GM19395 (cell line): ENCODE measurements at regions not wholly inside any gene's neighbourhood (a gene's known extent, or its start where the extent isn't known, plus 50 kb on each side); places are given as distances from the start of the nearest gene placed in this dataset.
"Not testable (repeated sequence)": the region's sequence is repeated elsewhere in the genome, so short reads cannot be mapped to it uniquely, and the experiment has no call there.

ENCODE experiments used
- ATAC-seq: cut with Tn5 transposase; IDR thresholded peaks from one replicate; pipeline ENCODE4 v1.9.1; 2021; ENCODE audit warnings: mild to moderate bottlenecking, moderate library complexity; ENCODE audit not compliant: unreplicated experiment

- no peak for ATAC-seq
These were observed 93.7 kb downstream of the TRIM43 start for GRCh38 chr2:95685513-95685912.

DNA sequence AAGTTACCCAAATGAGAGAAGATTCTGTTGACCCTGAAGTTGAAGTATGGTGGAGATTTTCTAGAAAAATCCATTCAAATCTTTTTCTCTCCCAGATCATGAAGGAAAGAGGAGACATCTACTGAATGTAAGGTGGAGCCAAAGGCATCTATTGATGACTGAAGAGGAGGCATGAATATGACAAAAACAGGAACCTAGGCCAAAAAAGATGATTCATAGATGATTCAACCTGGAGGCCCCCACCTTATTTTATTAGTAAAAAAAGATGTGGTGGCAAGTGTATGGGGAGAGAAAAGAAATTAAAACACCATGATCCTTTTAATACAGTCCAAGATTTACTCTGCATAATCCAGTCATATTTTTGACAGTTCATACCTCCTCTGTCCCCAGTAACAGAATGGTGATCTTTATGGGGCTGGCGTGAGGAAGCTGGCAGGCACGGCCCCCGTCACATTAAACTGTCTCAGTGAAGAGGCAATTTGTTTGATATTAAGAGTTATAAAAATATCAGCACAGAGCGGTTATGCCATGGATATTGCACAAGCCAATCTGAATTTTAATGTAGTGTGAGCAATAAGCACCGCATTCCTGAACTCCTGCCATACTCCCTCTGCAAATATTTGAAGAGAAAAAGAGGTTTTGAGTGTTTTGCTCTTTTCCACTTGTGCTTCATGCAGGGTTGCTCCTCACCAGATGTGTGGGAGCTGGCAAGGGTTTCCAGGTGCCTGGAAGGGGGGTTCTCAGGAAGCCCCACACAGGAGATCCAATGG is 94.4 kb downstream of the TRIM43 start:
- not testable (repeated sequence) for ATAC-seq

- not testable (repeated sequence) for ATAC-seq
These were observed 96.1 kb downstream of the TRIM43 start for GRCh38 chr2:95687852-95688251.

DNA sequence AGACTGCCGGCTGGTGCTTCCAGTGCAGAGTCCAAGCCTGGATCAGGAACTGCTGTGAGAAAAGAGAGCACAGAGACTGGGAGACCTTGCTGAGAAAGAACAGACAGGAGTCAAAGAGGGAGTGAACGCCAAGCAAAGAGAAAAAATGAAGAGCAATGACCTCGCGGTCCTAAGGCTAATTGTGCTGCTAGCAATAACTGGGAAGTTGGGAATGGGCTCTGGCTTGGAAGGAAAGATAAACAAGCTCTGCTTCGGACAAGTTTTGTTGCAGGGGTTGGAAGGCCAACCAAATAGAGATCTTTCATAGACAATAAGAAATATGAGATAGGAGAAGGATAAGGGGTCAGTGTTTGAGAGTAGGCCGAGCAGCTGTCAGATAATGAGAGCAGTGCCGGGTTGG is 99.4 kb downstream of the TRIM43 start:
- ATAC-seq: not testable (repeated sequence)

DNA sequence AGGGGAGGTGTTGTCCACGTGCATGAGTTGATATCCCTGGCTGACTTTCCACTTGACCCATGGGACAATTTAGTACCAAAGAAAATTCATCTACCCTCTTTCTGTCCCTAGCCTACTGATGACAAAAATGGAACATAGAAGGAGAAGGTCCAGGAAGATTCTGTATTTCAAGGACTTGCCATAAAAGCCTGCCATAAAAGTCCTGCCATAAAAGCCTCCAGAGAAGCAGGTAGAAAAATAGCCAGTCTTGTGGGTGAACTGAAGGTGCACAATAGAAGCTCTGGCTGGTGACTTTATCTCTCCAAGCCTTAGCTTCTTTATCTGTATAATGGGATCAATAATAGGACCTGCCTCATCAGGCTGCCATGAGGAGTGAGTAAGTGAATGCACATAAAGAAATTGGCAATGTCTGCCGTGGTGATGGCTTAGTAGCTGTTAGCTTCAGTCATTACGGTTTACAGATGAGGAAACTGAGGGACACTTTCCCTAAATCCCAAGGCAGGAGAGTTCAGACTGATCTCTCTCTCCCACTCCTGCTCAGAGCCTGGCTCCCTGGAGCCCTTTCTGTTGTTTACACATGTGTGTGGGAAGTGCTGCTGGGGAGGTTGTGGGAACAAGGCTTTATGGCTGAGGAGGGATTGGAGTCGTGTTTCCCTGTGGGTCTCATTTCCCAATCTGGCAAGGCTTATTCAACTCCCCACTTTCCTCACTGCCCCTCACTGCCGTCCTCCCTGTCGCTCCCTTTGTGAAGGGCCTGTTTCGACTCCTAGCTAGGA is 101.5 kb downstream of the TRIM43 start:
- not testable (repeated sequence) for ATAC-seq

DNA sequence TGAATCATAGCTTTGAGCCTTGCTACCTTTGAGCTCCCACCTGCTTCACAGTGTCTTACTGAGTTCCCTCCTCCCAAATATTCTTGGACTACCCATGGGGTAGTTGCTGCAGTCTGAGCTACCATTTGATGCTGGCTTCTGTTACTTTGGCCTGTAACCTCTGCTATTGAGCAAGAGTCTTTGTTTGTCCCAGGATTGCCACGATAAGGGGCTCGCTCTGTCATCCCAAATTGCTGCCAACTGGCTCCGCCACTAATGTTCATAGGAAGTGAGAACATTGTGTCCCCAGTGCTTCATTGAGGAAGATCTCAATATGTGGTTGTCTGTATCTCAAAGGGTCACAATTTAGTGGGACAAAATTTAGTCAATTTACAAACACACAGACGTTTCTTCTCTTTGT is 103.8 kb downstream of the TRIM43 start:
- no peak for ATAC-seq

- no peak for ATAC-seq
These were observed 106.3 kb downstream of the TRIM43 start for GRCh38 chr2:95698146-95698545.

- ATAC-seq: not testable (repeated sequence)
These were observed 107.7 kb downstream of the TRIM43 start for GRCh38 chr2:95699201-95700184.

GRCh38 chr2:95700519-95700918 is 108.7 kb downstream of the TRIM43 start:
- no peak for ATAC-seq

- no peak for ATAC-seq
These were observed 110.7 kb downstream of the TRIM43 start for GRCh38 chr2:95702471-95702870.

GRCh38 chr2:95707161-95707560 is 115.4 kb downstream of the TRIM43 start:
- not testable (repeated sequence) for ATAC-seq

- ATAC-seq: no peak
These were observed 116.0 kb downstream of the TRIM43 start for GRCh38 chr2:95707837-95708236.

DNA sequence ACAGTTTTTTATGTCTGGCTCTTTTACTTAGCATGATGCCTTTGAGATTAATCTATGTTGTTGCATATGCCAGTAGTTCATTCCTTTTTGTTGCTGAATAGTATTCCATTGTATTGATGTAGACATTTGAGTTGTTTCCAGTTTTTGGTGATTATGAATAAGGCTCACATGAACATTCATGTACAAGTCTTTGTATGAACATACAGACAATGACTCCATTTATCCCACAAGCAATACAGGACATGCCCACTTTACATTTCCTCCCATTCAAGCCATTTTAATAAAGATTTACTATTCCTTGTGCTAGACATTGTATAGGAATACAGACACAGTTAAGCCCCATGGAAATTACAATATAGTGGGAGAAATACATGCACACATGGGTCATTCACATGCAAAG is 118.0 kb downstream of the TRIM43 start:
- no peak for ATAC-seq

DNA sequence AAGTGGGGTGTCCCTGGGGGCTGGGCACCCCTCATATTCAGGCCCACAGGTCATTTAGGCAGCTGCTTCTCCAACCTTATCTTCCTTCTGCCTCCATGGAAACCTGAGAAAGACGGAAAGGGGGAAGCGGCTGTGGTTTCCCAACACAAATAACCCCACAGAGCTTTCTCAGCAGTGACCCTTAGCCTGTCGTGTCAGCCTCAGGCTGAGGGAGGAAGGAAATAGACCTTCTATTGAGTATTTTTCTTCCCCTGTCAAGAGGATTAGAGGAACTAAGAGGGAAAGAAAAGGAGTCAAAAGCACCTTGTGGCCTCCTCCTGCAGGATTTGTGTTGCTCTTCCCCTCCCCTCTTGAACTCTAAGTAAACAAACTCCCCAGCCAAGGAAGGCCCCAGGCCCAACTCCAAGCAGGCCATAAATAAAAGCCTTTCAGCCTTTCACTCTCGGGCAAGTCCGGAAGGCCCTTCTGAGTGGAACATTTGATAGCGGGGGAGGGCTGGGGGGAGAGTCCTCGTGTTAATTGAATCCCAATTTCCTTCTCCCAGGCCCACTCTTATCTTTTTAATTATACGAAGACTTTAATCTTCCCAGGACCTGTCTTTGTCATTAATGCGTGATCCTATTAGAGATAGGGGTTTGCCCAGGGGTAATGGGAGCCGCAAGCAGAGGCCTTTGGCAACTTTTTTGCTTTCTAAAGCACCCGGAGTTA is 121.8 kb downstream of the TRIM43 start:
- ATAC-seq: not testable (repeated sequence)

DNA sequence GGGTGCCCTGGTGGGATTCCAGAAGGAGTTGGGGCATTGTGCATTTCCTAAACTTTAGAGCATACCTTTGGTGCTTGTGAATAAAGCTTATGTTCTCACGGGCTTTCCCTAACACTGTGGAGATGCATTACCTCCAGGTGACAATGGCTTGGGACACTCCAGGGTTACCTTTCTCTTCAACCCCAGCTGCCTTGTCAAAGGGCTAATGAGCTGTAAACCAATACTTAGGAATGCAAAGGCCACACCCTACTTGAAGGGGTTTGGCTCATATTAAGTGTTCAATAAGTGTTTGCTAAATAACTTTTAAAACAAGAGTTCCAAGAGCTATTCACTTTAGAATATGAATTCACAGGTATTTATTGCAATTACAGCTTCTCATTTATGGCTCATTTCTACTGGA is 122.6 kb downstream of the TRIM43 start:
- not testable (repeated sequence) for ATAC-seq

DNA sequence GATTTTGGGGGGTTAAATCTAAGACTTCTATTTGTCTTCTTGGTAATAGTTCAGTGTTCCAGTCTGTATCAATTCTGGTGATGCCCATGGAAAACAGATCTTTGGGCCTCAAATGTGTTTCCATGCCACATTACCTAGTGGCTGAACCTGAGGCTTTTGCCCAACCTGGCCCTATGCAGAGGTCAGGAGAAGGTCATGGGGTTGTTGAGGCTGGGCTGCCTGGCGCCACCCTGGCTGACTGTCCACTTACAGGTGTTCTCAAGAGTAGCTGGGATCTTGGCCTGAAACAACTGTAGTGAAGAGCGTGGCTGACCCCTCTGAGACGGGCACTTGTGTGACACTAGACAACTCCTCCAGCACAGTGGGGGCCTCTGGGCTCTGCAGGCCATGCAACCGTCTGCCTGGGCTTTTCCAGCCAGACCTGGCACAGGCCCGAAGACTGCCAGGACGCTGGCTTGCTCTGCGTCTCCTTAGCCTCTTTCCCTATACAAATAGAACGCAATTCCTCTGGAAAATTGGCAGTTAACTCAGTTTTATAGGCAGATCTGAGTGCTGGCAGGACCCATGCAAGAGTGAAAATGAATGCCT is 127.8 kb downstream of the TRIM43 start:
- ATAC-seq: no peak

DNA sequence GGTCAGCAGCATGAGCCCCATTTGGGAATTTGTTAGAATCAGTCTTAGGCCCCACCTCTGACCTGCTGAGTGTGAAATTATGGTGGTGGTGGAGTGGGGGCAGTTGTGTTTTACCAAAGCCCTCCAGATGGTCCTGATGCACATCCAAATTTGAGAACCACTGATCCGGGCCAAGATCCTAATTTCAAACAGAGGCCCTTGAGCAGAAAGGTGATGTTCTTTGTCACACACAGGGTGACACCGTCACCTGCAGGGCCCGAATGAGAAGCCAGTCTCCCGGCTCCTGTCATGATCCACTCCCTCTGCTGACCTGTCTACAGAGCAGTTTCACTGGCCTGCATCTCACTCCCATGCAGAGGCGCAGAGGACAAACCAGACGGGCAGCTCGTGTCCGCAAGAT is 129.9 kb downstream of the TRIM43 start:
- no peak for ATAC-seq

DNA sequence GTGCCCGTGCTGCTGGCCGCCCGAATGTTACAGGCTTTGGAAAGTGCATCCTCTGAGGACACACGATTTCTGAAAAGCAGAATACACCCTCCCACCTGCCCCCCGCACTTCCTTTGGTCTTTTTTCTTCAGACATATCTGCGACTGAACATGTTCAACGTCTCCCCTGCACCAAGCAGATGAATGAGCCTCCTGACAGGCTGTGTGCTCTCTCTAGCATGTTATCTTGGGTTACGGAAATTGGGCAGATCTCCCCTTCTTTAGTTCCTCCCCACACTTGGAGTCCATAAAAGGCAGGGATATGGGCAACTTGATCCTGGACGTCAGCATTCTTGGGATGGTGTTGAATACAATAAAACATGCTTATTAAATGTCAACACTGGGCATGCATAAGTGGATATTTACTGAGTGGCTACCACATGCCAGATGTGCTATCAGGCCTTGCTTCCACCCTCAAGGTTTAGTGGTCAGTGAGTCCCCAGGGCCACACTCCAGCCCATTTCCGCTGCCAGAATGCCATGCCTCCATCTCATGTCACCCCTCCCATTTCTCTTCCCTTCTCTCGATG is 130.4 kb downstream of the TRIM43 start:
- ATAC-seq: no peak

DNA sequence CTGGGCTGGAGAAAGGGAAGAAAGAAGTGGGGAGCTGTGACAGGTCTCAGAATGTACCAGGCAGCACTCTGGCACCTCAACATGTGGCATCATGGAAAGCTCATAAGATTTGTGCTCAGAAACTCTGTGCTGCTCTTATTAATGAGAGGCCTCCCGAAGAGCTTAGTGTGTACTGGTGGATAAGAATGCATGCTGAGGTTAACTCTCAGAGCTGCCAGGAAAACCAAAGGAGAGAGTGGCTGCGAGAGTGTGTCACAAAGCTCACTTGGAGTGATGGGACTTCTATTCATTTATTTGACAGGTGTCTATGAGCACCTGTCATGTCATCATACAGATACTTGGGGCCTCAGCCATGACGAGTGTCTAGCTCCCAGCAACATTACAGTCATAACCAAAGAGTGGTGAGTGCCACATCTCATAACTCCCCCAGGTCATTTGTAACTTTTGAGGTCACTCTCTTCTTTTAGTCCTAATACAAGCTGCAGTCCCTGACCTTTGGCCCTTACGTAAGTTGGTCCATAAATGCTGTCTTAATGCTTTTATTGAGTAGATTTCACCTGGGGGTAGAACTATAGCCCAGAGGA is 131.9 kb downstream of the TRIM43 start:
- not testable (repeated sequence) for ATAC-seq
